Gastroesophageal sphincter (tissue), 4 donors: ENCODE measurements at regions not wholly inside any gene's neighbourhood (a gene's known extent, or its start where the extent isn't known, plus 50 kb on each side); places are given as distances from the start of the nearest gene placed in this dataset.

ENCODE experiments used
- ATAC-seq: fragments of 150-250 bp; one replicate; pipeline ENCODE4 v1.9.1; 2016; ENCODE audit warnings: mild to moderate bottlenecking, moderate library complexity
- H3K27ac ChIP-seq, 4 donors: fragments of 200-600 bp; sonication (generic) in 3 of 4; 1 replicate in 3 of 4; 2 replicates in 1 of 4; pipeline ENCODE4 v1.5.1; 2016 to 2019
- H3K27me3 ChIP-seq: fragments of 200-600 bp; sonication (generic); one replicate; pipeline ENCODE4 v1.5.1; 2019
- H3K36me3 ChIP-seq, 2 donors: fragments of 200-600 bp; sonication (generic); one replicate each; pipeline ENCODE4 v1.5.1; 2019; ENCODE audit warnings: control low read depth in 1 of 2
- H3K4me1 ChIP-seq, 3 donors: fragments of 200-600 bp; sonication (generic); 1 replicate in 2 of 3; 2 replicates in 1 of 3; pipeline ENCODE4 v1.5.1; 2016 to 2019; ENCODE audit warnings: control low read depth in 2 of 3
- H3K4me3 ChIP-seq, 2 donors: fragments of 200-600 bp; sonication (generic); one replicate each; pipeline ENCODE4 v1.5.1; 2019; ENCODE audit warnings: mild to moderate bottlenecking in 1 of 2, moderate library complexity in 1 of 2
- H3K9me3 ChIP-seq, 3 donors: fragments of 200-600 bp; sonication (generic); one replicate each; pipeline ENCODE4 v1.5.1; 2017 to 2019; ENCODE audit warnings: control low read depth in 2 of 3
- EP300 ChIP-seq: sonication (generic); formaldehyde crosslinking; IDR thresholded peaks from one replicate; pipeline ENCODE4 v1.6.1; 2017; ENCODE audit warnings: antibody characterized with exemption, mild to moderate bottlenecking
- POLR2A ChIP-seq, 2 donors: fragments of 450-650 bp; IDR thresholded peaks; one replicate each; pipeline ENCODE4 v1.6.1; 2017; ENCODE audit warnings: antibody characterized with exemption in 2 of 2, mild to moderate bottlenecking in 2 of 2, moderate library complexity in 1 of 2
- POLR2AphosphoS5 ChIP-seq: sonication (generic); formaldehyde crosslinking; IDR thresholded peaks from one replicate; pipeline ENCODE4 v1.6.1; 2017; ENCODE audit warnings: antibody characterized with exemption
- WGBS, 2 donors: methylation state at CpG; one replicate each; pipeline ENCODE4 v1.1.5; 2018; ENCODE audit warnings: low coverage in 1 of 2; 5-methylcytosine and 5-hydroxymethylcytosine counted together
- TF ChIP-seq, protein P1 (sequence below), 4 experiments: fragments of 200-600 bp in 2 of 4; fragments of 450-650 bp in 2 of 4; sonication (generic) in 1 of 4; IDR thresholded peaks; one replicate each; pipeline ENCODE4 v1.5.1; 2017 to 2019; ENCODE audit warnings: antibody characterized with exemption in 4 of 4, mild to moderate bottlenecking in 2 of 4, moderate library complexity in 2 of 4

DNA sequence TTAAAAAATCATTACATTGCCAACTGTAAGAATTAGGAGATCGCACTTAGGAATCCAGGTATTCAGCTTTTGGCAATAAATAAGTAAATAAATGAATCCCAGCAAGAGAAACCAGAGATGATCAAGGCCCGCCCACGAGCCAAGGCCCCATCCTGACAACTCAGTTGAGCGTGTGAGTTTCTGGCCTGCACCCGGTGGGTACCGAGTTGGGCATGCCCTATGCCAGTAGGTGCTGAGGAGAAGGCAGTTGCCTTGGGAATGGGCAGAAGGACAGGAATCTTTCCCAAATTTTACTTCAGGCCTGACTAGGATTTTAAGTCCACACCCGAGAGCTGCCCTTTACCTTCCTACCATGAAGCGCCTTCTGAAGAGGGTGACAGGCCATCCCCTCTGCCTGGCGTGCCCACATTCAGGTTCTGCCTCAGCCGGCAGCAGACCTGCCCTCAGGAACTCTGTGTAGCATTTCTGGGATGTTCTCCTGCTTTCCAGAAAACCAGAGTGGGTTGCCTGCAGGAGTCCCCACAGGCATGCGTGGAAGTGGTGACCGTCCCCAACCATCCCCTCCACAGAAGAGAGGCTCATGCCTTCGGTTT, 99.3 kb upstream of the ALDH1A3 start:
- TF ChIP-seq, protein P1, sequence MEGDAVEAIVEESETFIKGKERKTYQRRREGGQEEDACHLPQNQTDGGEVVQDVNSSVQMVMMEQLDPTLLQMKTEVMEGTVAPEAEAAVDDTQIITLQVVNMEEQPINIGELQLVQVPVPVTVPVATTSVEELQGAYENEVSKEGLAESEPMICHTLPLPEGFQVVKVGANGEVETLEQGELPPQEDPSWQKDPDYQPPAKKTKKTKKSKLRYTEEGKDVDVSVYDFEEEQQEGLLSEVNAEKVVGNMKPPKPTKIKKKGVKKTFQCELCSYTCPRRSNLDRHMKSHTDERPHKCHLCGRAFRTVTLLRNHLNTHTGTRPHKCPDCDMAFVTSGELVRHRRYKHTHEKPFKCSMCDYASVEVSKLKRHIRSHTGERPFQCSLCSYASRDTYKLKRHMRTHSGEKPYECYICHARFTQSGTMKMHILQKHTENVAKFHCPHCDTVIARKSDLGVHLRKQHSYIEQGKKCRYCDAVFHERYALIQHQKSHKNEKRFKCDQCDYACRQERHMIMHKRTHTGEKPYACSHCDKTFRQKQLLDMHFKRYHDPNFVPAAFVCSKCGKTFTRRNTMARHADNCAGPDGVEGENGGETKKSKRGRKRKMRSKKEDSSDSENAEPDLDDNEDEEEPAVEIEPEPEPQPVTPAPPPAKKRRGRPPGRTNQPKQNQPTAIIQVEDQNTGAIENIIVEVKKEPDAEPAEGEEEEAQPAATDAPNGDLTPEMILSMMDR (IDR thresholded peaks at IDR 0.05): no peak
- TF ChIP-seq POLR2A (IDR thresholded peaks at IDR 0.05) (no peak), EP300 (no peak), POLR2AphosphoS5 (no peak)
- no peak for ATAC-seq
- 98% methylated on average over 8 of the region's 13 CpGs; no CpG with 5 or more reads in 1 of the 2 donors for WGBS, 2 donors
- Histone ChIP-seq H3K9me3 (no peaks in the 10 kb centered on the region), H3K36me3 (no peaks in the 10 kb centered on the region), H3K27ac (no peak overlapping the region), H3K27me3 (peaks cover 42% of the 10 kb centered on the region), H3K4me1 (no peaks in the 10 kb centered on the region), H3K4me3 (no peak overlapping the region)

DNA sequence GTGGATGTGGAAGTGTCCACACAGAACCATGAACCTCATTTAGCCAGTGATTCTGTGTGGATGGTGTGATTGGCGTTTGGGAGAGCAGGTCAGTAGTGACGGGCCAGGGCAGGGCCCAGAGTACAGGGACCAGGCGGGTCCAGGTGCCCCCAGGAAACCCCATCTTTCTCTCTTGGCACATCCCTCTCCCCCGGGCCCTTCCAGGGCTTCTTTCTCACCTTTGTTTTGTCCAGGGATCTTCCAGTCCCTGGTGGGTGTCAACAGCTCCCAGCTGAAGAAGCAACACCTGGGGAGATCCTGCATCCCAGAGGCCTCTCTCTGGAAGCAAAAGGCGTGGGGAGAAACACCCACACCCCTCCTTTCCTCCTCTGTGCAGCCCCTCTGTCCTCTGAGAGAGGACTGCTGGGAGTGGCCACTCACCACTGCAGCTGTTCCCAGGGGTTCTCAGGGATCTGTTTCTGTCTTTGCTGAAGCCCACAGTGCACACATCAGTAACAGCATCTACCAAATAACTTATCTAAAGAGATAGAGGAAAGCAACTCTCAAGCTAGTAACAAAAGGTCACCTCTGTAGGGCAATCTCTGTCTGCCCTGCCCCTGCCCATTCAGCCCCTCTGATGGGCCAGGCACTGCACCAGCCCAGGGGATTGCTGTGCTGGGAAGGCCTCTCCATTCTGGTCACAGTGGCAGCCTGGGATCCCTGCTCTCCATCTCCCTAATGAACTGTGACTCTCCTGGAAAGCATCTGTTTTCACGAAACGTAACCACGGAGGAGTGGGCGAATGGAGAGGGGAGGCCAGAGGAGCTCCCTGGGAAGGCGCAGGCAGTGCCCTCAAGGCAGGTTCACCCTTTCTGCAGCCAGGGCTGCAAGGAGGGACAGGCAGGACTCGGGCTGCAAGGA, 98.3 kb upstream of the ALDH1A3 start:
- no peak for ATAC-seq
- 89 to 90% methylated on average over 3 to 7 of the region's 11 CpGs for WGBS, 2 donors

DNA sequence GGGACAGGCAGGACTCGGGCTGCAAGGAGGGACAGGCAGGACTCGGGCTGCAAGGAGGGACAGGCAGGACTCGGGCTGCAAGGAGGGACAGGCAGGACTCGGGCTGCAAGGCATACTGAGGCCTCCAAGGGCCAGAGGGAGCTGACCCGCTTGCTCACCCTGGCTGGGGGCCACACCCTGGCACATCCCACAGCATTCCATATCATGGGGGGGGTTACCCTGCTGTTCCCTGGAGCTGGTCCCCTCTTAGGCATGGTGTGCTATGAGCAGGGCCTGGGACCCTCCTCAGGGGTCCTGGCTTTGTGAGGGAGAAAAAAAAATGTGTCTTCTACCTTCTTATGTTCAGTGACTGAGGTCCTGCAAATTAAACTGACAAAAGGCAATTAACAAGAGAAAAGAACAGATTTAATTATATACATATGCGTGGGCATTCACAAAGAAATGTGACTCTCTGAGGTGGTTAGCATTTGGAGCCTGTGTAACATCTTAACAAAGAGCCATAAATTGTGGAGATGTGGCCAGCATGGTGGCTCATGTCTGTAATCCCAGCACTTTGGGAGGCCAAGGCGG, 97.6 kb upstream of the ALDH1A3 start:
- Histone ChIP-seq H3K9me3 (no peaks in the 10 kb centered on the region), H3K4me3 (no peak overlapping the region), H3K27me3 (peaks cover 42% of the 10 kb centered on the region), H3K36me3 (no peaks in the 10 kb centered on the region), H3K27ac (no peak overlapping the region), H3K4me1 (no peaks in the 10 kb centered on the region)
- 94 to 100% methylated on average over 2 of the region's 7 CpGs for WGBS, 2 donors
- no peak for TF ChIP-seq EP300
- ATAC-seq: no peak

More for the DNA sequence above, 98.3 kb upstream of the ALDH1A3 start:
- peaks cover 42% of the 10 kb centered on the region for H3K27me3 ChIP-seq
- H3K4me1 ChIP-seq: no peaks in the 10 kb centered on the region
- TF ChIP-seq POLR2A (IDR thresholded peaks at IDR 0.05) (no peak), EP300 (no peak)
- no peak overlapping the region for H3K27ac ChIP-seq
- no peaks in the 10 kb centered on the region for H3K36me3 ChIP-seq
- no peak overlapping the region for H3K4me3 ChIP-seq
- H3K9me3 ChIP-seq: no peaks in the 10 kb centered on the region

DNA sequence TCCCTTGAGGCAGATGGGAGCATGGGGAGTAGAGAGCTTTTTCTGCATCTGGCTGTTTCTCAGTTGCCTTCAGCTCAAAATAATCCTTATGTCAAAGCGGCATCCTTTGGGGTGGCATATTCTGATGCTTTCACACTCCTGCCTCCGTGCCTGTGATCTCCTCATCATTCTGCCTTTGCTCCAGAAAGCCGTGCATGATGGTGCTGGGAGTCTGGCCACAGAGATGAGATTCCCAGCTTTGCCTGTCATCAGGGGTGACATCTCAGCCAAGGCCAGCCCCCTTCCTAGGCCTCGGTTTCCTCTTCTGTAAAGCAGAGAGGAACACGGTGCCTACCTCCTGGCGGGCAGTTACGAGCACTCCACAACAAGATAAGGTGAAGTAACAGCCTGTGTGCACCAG, 96.3 kb upstream of the ALDH1A3 start:
- Histone ChIP-seq H3K4me1 (no peaks in the 10 kb centered on the region), H3K4me3 (no peak overlapping the region), H3K27me3 (peaks cover 42% of the 10 kb centered on the region), H3K9me3 (no peaks in the 10 kb centered on the region), H3K27ac (no peak overlapping the region), H3K36me3 (no peaks in the 10 kb centered on the region)
- ATAC-seq: no peak
- TF ChIP-seq POLR2AphosphoS5 (no peak), EP300 (no peak), POLR2A (IDR thresholded peaks at IDR 0.05) (no peak)
- TF ChIP-seq, protein P1 (IDR thresholded peaks at IDR 0.05): no peak
- 74 to 94% methylated on average over 3 to 5 of the region's 7 CpGs for WGBS, 2 donors

DNA sequence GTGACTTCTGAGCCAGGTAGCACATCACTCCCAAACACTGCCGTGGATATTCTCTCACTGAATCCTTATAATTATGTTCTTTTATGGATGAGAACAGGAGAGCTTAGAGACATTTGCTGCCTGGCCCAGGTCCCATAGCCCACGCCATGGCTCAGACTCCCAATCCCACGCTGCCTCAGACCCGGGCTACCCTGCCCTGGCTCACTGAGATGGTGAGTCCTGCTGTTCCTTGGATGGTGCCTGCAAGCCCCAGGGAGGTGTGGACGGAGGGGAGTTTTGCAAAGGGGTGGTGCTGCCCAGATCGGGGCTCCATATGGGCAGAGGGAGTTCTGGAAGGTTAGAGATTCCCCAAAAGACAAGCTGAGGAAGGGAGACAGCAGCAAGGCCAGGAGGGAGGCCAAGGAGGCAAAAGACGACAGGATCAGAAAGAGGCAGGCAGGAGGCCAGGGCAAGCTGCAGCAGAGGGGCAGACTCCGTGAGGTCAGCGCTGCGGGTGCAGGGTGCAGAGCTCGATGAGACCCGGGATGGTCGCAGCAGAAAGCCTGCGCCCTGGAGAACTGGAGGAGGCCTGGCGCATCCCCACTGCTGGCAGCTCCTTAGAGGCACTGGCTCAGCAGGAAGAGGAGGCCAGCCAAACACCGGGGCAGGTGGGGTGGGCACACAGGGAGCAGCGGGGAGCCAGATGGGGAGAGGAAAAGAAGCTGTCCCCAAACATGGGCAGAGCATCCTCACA, 95.7 kb upstream of the ALDH1A3 start:
- H3K27me3 ChIP-seq: peaks cover 42% of the 10 kb centered on the region
- TF ChIP-seq POLR2A (IDR thresholded peaks at IDR 0.05) (no peak), POLR2AphosphoS5 (no peak), EP300 (no peak)
- TF ChIP-seq, protein P1 (IDR thresholded peaks at IDR 0.05): no peak
- H3K27ac ChIP-seq: no peak overlapping the region
- ATAC-seq: no peak
- no peaks in the 10 kb centered on the region for H3K9me3 ChIP-seq
- H3K4me3 ChIP-seq: no peak overlapping the region
- 76 to 84% methylated on average over 3 to 4 of the region's 17 CpGs for WGBS, 2 donors
- H3K4me1 ChIP-seq: no peaks in the 10 kb centered on the region
- H3K36me3 ChIP-seq: no peaks in the 10 kb centered on the region
